ENCODE measurements at regions not wholly inside any gene's neighbourhood (a gene's known extent, or its start where the extent isn't known, plus 50 kb on each side); places are given as distances from the start of the nearest gene placed in this dataset.

- TF ChIP-seq, protein P1, sequence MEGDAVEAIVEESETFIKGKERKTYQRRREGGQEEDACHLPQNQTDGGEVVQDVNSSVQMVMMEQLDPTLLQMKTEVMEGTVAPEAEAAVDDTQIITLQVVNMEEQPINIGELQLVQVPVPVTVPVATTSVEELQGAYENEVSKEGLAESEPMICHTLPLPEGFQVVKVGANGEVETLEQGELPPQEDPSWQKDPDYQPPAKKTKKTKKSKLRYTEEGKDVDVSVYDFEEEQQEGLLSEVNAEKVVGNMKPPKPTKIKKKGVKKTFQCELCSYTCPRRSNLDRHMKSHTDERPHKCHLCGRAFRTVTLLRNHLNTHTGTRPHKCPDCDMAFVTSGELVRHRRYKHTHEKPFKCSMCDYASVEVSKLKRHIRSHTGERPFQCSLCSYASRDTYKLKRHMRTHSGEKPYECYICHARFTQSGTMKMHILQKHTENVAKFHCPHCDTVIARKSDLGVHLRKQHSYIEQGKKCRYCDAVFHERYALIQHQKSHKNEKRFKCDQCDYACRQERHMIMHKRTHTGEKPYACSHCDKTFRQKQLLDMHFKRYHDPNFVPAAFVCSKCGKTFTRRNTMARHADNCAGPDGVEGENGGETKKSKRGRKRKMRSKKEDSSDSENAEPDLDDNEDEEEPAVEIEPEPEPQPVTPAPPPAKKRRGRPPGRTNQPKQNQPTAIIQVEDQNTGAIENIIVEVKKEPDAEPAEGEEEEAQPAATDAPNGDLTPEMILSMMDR (IDR thresholded peaks at IDR 0.05; ENCODE audit: borderline replicate concordance, control extremely low read depth, extremely low read depth, insufficient read depth, missing control alignments), result no peak
- in situ Hi-C loops (cut with MboI; ENCODE audit: low sequenced_read_pairs, unreplicated experiment), result no loop called here
- no peak for DNase-seq (ENCODE audit: low spot score)
These were observed 122.1 kb downstream of the RPS24 start for GRCh38 chr10:78155722-78156121.

GRCh38 chr10:78160591-78160990, 126.9 kb downstream of the RPS24 start:
- no peak for DNase-seq (ENCODE audit: low spot score)
- TF ChIP-seq, protein P1 (IDR thresholded peaks at IDR 0.05; ENCODE audit: borderline replicate concordance, control extremely low read depth, extremely low read depth, insufficient read depth, missing control alignments), result no peak
- in situ Hi-C loops (cut with MboI; ENCODE audit: low sequenced_read_pairs, unreplicated experiment), result no loop called here

- TF ChIP-seq, protein P1 (IDR thresholded peaks at IDR 0.05; ENCODE audit: borderline replicate concordance, control extremely low read depth, extremely low read depth, insufficient read depth, missing control alignments), result no peak
- in situ Hi-C loops (cut with MboI; ENCODE audit: low sequenced_read_pairs, unreplicated experiment), result no loop called here
- no peak for DNase-seq (ENCODE audit: low spot score)
These were observed 129.2 kb downstream of the RPS24 start for GRCh38 chr10:78162853-78163252.

GRCh38 chr10:78164702-78165101, 131.0 kb downstream of the RPS24 start:
- TF ChIP-seq, protein P1 (IDR thresholded peaks at IDR 0.05; ENCODE audit: borderline replicate concordance, control extremely low read depth, extremely low read depth, insufficient read depth, missing control alignments), result no peak
- in situ Hi-C loops (cut with MboI; ENCODE audit: low sequenced_read_pairs, unreplicated experiment), result no loop called here
- no peak for DNase-seq (ENCODE audit: low spot score)

DNA sequence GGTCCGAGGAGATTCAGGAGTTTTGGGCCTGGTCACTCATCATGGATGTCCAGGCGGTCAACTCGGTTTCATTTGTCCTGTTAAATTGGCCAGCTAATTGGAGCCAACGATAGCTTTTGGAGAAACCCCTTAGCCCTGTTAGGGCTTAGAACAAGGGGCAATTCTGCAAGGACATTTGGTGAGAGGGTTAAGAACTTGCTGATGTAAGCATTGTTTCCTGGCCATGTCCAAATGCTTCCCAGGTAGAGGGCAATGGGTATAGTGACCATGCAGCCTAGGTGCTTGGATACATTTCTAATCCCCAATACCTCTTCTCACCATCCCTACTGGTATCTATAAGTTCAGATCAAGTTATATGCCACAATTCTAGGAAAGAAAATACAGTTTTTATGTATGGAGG, 131.5 kb downstream of the RPS24 start:
- TF ChIP-seq, protein P1 (IDR thresholded peaks at IDR 0.05; ENCODE audit: borderline replicate concordance, control extremely low read depth, extremely low read depth, insufficient read depth, missing control alignments), result no peak
- DNase-seq (ENCODE audit: low spot score), result no peak
- in situ Hi-C loops (cut with MboI; ENCODE audit: low sequenced_read_pairs, unreplicated experiment), result no loop called here

GRCh38 chr10:78165617-78166016, 132.0 kb downstream of the RPS24 start:
- DNase-seq (ENCODE audit: low spot score), result no peak
- in situ Hi-C loops (cut with MboI; ENCODE audit: low sequenced_read_pairs, unreplicated experiment), result no loop called here
- TF ChIP-seq, protein P1 (IDR thresholded peaks at IDR 0.05; ENCODE audit: borderline replicate concordance, control extremely low read depth, extremely low read depth, insufficient read depth, missing control alignments), result no peak

GRCh38 chr10:78166261-78166660, 132.6 kb downstream of the RPS24 start:
- no peak for DNase-seq (ENCODE audit: low spot score)
- TF ChIP-seq, protein P1 (IDR thresholded peaks at IDR 0.05; ENCODE audit: borderline replicate concordance, control extremely low read depth, extremely low read depth, insufficient read depth, missing control alignments), result no peak
- in situ Hi-C loops (cut with MboI; ENCODE audit: low sequenced_read_pairs, unreplicated experiment), result no loop called here

Measured in GM13976 (cell line).